Neutrophil (primary cell): ENCODE measurements at regions not wholly inside any gene's neighbourhood (a gene's known extent, or its start where the extent isn't known, plus 50 kb on each side); places are given as distances from the start of the nearest gene placed in this dataset.

Source experiments
- H3K27ac ChIP-seq: fragments of 200-600 bp; sonication (generic); 2 replicates; pipeline ENCODE4 v1.5.1; 2016; ENCODE audit warnings: mild to moderate bottlenecking, moderate library complexity
- H3K27me3 ChIP-seq: fragments of 200-600 bp; sonication (generic); 2 replicates; pipeline ENCODE4 v1.6.0; 2016; ENCODE audit warnings: mild to moderate bottlenecking
- H3K36me3 ChIP-seq: fragments of 200-600 bp; sonication (generic); 2 replicates; pipeline ENCODE4 v1.5.1; 2017
- H3K4me1 ChIP-seq, 2 experiments: fragments of 200-600 bp in 1 of 2; sonication (generic) in 1 of 2; 1 replicate in 1 of 2; 2 replicates in 1 of 2; pipeline versions ENCODE4 v1.5.1 to v1.6.1; 2013 to 2016; ENCODE audit warnings: low read depth in 1 of 2, low read length in 1 of 2, mild to moderate bottlenecking in 1 of 2, moderate library complexity in 1 of 2; ENCODE audit not compliant: control insufficient read depth in 1 of 2, insufficient read depth in 1 of 2
- H3K4me3 ChIP-seq, 2 experiments: fragments of 200-600 bp in 1 of 2; sonication (generic) in 1 of 2; 1 replicate in 1 of 2; 2 replicates in 1 of 2; pipeline ENCODE4 v1.5.1; 2013 to 2016; ENCODE audit warnings: low read depth in 1 of 2, low read length in 1 of 2, mild to moderate bottlenecking in 1 of 2, moderate library complexity in 1 of 2
- H3K9me3 ChIP-seq: fragments of 200-600 bp; sonication (generic); 2 replicates; pipeline ENCODE4 v1.5.1; 2016
- TF ChIP-seq, protein P1 (sequence below): fragments of 200-600 bp; sonication (generic); IDR thresholded peaks from 2 replicates; pipeline ENCODE4 v1.5.1; 2016; ENCODE audit warnings: antibody characterized with exemption

DNA sequence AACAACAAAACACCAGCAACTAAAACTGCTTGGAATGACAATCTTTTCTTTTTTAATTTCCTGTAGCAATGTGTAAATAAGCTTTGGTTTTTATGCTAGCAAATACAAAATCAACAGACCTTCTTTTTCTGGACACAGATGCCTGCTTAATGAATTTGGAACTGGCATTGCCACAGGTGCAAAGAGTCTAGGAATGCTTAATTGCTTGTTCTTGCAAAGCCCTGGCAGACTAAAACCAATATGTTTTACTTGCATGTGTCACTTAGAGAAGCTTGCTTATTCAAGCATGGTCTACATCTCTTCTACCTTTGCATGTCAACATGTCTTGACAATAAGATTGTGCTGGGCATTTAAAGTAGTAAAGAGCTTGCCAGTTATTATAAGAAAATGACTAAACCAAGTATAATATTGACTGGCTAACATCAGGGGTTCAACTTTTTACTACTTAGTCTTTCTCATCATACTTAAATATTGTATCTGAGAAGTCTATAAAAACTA, 656.7 kb upstream of the NDST4 start:
- no peaks in the 10 kb centered on the region for H3K36me3 ChIP-seq
- TF ChIP-seq, protein P1, sequence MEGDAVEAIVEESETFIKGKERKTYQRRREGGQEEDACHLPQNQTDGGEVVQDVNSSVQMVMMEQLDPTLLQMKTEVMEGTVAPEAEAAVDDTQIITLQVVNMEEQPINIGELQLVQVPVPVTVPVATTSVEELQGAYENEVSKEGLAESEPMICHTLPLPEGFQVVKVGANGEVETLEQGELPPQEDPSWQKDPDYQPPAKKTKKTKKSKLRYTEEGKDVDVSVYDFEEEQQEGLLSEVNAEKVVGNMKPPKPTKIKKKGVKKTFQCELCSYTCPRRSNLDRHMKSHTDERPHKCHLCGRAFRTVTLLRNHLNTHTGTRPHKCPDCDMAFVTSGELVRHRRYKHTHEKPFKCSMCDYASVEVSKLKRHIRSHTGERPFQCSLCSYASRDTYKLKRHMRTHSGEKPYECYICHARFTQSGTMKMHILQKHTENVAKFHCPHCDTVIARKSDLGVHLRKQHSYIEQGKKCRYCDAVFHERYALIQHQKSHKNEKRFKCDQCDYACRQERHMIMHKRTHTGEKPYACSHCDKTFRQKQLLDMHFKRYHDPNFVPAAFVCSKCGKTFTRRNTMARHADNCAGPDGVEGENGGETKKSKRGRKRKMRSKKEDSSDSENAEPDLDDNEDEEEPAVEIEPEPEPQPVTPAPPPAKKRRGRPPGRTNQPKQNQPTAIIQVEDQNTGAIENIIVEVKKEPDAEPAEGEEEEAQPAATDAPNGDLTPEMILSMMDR = no peak
- H3K9me3 ChIP-seq = no peaks in the 10 kb centered on the region
- H3K4me1 ChIP-seq = no peaks in the 10 kb centered on the region
- H3K27me3 ChIP-seq = no peaks in the 10 kb centered on the region
- no peak overlapping the region for H3K4me3 ChIP-seq
- H3K27ac ChIP-seq = no peak overlapping the region

GRCh38 chr4:115769396-115769795, 656.0 kb upstream of the NDST4 start:
- TF ChIP-seq, protein P1 = no peak
- no peak overlapping the region for H3K27ac ChIP-seq

GRCh38 chr4:115763051-115763450, 649.6 kb upstream of the NDST4 start:
- H3K27ac ChIP-seq = no peak overlapping the region
- no peaks in the 10 kb centered on the region for H3K4me1 ChIP-seq
- no peak overlapping the region for H3K4me3 ChIP-seq

More at GRCh38 chr4:115769396-115769795, 656.0 kb upstream of the NDST4 start:
- Histone ChIP-seq H3K4me1 (no peaks in the 10 kb centered on the region), H3K36me3 (no peaks in the 10 kb centered on the region), H3K9me3 (no peaks in the 10 kb centered on the region), H3K27me3 (no peaks in the 10 kb centered on the region), H3K4me3 (no peak overlapping the region)

GRCh38 chr4:115759231-115759630, 645.8 kb upstream of the NDST4 start:
- H3K27me3 ChIP-seq = no peaks in the 10 kb centered on the region
- H3K4me1 ChIP-seq = no peaks in the 10 kb centered on the region
- no peak overlapping the region for H3K4me3 ChIP-seq
- no peaks in the 10 kb centered on the region for H3K36me3 ChIP-seq
- H3K9me3 ChIP-seq = no peaks in the 10 kb centered on the region
- no peak overlapping the region for H3K27ac ChIP-seq
- TF ChIP-seq, protein P1 = no peak

More at GRCh38 chr4:115763051-115763450, 649.6 kb upstream of the NDST4 start:
- H3K27me3 ChIP-seq = no peaks in the 10 kb centered on the region
- TF ChIP-seq, protein P1 = no peak
- no peaks in the 10 kb centered on the region for H3K36me3 ChIP-seq
- H3K9me3 ChIP-seq = no peaks in the 10 kb centered on the region

- TF ChIP-seq, protein P1 = no peak
- no peaks in the 10 kb centered on the region for H3K27me3 ChIP-seq
- H3K9me3 ChIP-seq = no peaks in the 10 kb centered on the region
- H3K4me3 ChIP-seq = no peak overlapping the region
- H3K36me3 ChIP-seq = no peaks in the 10 kb centered on the region
- no peak overlapping the region for H3K27ac ChIP-seq
- H3K4me1 ChIP-seq = no peaks in the 10 kb centered on the region
These were observed 636.0 kb upstream of the NDST4 start for GRCh38 chr4:115749404-115749803.

DNA sequence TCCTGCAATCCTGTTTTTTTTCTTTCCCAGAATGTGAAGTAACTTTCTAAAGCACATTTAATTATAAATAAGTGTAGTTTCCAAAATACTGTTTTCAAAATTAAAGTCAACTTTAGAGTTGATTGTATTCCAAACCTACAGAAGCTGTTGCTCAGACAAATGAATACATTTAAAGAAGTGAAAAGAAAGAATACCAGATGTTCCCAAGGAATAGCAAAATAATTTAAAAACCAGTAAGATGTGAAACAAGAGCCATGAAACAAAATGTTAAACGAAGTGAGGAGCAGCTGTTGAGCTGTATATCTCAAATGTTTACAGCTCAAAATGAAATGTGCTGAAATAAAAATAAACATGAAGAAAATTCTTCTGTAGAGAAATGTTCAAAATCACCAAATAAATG, 627.4 kb upstream of the NDST4 start:
- Histone ChIP-seq H3K36me3 (no peaks in the 10 kb centered on the region), H3K27me3 (no peaks in the 10 kb centered on the region), H3K4me3 (no peak overlapping the region), H3K27ac (no peak overlapping the region), H3K4me1 (no peaks in the 10 kb centered on the region), H3K9me3 (no peaks in the 10 kb centered on the region)
- TF ChIP-seq, protein P1 = no peak
